Stimulated activated naive CD8-positive, alpha-beta T cell treated with anti-CD3 and anti-CD28 coated beads, Interleukin-15, Interleukin-2, amounts not matched to agents 100 ng/mL and 50 ng/mL, for 24 hours (primary cell): ENCODE measurements at regions not wholly inside any gene's neighbourhood (a gene's known extent, or its start where the extent isn't known, plus 50 kb on each side); places are given as distances from the start of the nearest gene placed in this dataset.

Experiments used
- H3K27ac Mint-ChIP-seq: one replicate; pipeline ENCODE4 v1.8.0; 2021; ENCODE audit warnings: mild to moderate bottlenecking, mixed read lengths
- H3K27me3 Mint-ChIP-seq: one replicate; pipeline ENCODE4 v1.8.0; 2021; ENCODE audit warnings: mixed read lengths
- H3K36me3 Mint-ChIP-seq: one replicate; pipeline ENCODE4 v1.8.0; 2021; ENCODE audit warnings: low read depth, mixed read lengths
- H3K4me1 Mint-ChIP-seq: one replicate; pipeline ENCODE4 v1.8.0; 2021; ENCODE audit warnings: low read depth, mixed read lengths
- H3K4me3 Mint-ChIP-seq: one replicate; pipeline ENCODE4 v1.8.0; 2021; ENCODE audit warnings: mild to moderate bottlenecking, mixed read lengths
- H3K9me3 Mint-ChIP-seq: one replicate; pipeline ENCODE4 v1.8.0; 2021; ENCODE audit warnings: mixed read lengths

DNA sequence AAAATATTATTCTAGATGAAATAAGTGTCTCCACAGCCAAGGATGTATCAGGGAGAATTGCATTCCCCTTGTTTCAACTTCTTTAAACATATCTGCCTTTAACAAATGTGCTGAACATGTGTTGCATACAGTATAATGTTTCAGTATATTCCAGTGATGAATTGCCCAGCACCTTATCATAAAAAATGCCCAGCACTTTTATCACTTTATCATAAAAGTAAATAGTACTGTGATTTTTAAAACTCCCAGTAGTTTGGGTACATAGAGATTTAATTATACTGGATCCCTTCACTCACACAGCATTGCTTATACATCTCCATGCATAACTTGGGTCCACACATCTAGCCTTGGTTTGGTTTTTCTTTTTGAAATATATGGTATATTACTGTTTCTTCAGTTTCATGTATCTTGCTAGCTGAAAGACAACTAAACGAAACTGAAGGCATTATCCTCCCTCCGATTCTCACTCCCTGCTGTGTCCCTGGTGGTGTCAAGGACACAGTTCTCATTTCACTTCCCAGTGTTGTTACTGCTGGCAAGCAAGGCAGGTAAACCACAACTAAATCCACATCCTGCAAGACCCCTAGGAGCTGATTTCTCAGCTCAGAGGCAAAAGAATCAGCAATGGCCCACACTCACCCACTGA lies 118.2 kb upstream of the SLC44A3 start:
- H3K9me3 Mint-ChIP-seq = no peaks in the 10 kb centered on the region
- H3K27me3 Mint-ChIP-seq = no peaks in the 10 kb centered on the region
- no peaks in the 10 kb centered on the region for H3K36me3 Mint-ChIP-seq
- no peaks in the 10 kb centered on the region for H3K4me1 Mint-ChIP-seq
- H3K27ac Mint-ChIP-seq = no peak overlapping the region
- H3K4me3 Mint-ChIP-seq = no peak overlapping the region

DNA sequence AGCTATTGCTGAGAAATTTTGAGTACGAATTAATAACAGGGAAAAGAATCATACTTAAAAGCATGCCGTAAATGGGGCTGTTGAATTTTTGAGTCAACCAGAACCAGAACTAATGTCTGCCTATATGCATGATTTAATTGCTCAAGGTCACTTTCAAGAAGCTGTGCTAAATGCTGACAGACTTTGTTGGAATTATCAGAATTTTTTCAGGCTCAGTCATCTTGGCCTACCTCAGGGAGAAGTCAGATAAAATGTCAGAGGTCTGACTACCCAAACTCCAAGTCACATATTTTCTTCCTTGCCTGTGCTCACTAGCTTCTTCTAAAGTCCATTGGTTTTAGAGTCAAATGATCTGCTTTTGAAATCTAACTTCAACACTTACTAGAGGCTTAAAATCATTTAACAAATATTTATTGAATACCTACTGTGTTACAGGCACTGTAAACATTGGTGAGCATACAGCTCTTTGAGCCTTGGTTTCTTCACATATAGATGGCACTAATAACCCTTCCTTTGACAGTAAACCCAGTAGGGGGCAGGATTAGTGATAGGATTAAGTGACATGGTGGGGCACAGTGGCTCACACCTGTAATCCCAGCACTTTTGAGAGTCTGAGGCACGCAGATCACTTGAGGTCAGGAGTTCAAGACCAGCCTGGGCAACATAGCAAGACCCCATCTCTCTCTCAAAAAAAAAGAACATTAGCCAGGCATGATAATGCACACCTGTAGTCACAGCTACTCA lies 121.2 kb upstream of the SLC44A3 start:
- Mint-ChIP-seq H3K36me3 (no peaks in the 10 kb centered on the region), H3K4me1 (no peaks in the 10 kb centered on the region), H3K9me3 (no peaks in the 10 kb centered on the region), H3K27ac (no peak overlapping the region), H3K27me3 (peaks cover 15% of the 10 kb centered on the region), H3K4me3 (no peak overlapping the region)

DNA sequence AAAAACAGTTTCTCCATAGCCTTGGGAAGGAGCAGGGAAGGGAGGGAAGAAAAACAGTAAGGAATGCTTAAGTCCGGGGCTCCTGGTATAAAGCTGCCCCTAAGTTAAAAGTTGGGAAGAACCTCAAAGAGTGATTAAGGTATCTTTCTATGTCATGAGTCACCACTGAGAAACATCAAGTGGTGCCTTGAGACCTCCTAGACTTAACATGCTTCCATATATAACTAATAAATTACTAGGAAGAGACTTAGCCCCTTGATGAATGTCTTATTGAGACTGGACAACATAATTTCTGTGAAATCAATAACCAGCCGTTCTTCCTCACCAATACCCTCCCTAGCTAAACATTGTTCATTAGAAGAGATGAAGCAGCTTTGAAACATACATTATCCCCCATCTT lies 121.8 kb upstream of the SLC44A3 start:
- no peaks in the 10 kb centered on the region for H3K36me3 Mint-ChIP-seq
- no peaks in the 10 kb centered on the region for H3K9me3 Mint-ChIP-seq
- peaks cover 20% of the 10 kb centered on the region for H3K27me3 Mint-ChIP-seq
- H3K4me1 Mint-ChIP-seq = no peaks in the 10 kb centered on the region
- H3K4me3 Mint-ChIP-seq = no peak overlapping the region
- no peak overlapping the region for H3K27ac Mint-ChIP-seq

DNA sequence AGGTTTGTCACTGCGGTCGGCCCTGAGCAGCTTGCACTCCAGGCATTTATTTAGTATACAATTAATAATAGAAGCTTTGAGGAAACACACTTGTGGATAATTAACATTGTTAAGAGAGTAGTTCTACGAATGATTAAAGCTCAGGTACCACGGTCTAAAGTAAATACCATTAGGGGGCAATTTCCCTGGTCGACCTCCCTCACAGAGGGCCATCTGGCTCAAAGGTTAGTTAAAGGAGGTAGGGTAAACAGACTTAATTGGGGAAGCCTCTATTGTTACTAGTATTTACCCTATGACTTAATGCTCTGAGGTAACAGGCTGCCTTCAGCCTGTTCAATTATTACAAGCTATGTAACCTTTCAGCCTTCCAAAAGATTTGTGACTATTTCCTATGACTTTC lies 122.3 kb upstream of the SLC44A3 start:
- peaks cover 20% of the 10 kb centered on the region for H3K27me3 Mint-ChIP-seq
- no peaks in the 10 kb centered on the region for H3K36me3 Mint-ChIP-seq
- H3K4me1 Mint-ChIP-seq = no peaks in the 10 kb centered on the region
- H3K27ac Mint-ChIP-seq = no peak overlapping the region
- no peak overlapping the region for H3K4me3 Mint-ChIP-seq
- no peaks in the 10 kb centered on the region for H3K9me3 Mint-ChIP-seq

DNA sequence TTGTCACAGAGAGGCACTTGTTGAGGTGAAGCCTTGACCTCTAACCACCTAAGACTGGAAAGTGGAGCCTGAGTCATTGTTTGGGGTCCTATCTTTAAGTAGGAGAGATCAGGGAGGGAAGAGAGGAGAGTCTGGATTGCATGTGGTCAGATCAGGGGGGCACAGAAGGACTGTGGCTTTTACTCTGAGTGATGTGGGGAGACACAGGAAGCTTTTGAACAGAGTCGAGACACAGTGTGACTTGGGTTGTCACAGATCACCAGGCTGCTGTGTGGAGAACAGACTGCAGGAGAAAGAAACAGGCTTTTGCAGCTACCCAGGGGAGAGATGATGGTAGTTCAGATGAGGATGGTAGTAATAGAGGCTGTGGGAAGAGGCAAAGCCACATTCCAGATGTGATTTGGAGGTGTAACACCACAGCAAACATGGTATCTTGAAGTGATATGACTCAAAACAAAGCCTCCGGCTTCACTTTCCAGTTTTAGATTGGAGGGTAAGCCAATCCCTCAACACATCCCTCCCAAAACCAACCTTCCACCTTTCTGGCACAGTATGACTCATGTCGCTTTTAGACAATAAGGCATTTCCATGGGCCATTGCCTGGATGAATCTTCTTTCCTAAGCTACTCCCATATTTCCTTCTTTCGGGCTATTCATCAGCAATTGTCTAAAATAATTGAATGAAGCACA lies 125.8 kb upstream of the SLC44A3 start:
- Mint-ChIP-seq H3K9me3 (no peaks in the 10 kb centered on the region), H3K4me3 (no peak overlapping the region), H3K27me3 (peaks cover 25% of the 10 kb centered on the region), H3K4me1 (no peaks in the 10 kb centered on the region), H3K27ac (no peak overlapping the region), H3K36me3 (no peaks in the 10 kb centered on the region)

DNA sequence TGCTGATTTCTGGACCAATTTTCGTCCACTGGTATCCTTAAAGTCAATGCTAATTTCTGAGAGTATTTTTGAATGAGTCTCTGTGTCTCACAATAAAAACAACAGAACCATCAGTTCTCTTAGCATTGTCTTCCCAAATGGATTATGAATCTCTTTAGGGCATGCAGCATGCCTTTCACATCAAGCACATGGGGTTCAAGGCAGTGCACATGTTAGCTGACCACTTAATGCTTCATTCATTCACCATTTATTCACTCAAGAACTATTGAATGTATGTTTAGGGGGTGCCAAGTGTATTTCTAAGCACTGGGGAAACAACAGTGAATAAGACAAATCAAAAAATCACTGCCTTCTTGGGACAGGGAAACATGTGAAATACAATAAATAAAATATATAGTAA lies 126.7 kb upstream of the SLC44A3 start:
- H3K9me3 Mint-ChIP-seq = no peaks in the 10 kb centered on the region
- H3K4me3 Mint-ChIP-seq = no peak overlapping the region
- no peak overlapping the region for H3K27ac Mint-ChIP-seq
- H3K36me3 Mint-ChIP-seq = no peaks in the 10 kb centered on the region
- H3K4me1 Mint-ChIP-seq = no peaks in the 10 kb centered on the region
- H3K27me3 Mint-ChIP-seq = peaks cover 25% of the 10 kb centered on the region

DNA sequence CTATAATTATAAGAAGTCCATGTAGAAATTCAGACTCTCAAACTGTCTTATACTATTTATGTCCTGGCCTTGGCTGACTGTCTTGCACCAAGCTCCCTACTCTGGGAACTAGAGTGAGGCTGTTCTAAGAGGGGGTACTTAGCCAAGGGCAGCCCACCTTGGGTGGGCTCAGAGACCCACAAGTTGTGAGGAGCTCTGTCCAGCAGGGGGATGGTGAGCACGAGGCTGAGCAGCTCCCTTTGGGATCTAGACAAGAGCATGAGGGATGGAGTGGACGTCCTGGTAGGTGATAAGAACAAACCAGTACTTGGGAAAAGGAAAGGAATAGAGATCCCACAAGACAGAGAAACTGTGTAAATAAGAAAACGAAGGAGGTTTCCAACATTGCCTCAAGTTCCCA lies 127.1 kb upstream of the SLC44A3 start:
- H3K9me3 Mint-ChIP-seq = no peaks in the 10 kb centered on the region
- no peak overlapping the region for H3K4me3 Mint-ChIP-seq
- H3K4me1 Mint-ChIP-seq = no peaks in the 10 kb centered on the region
- H3K27me3 Mint-ChIP-seq = peaks cover 25% of the 10 kb centered on the region
- H3K27ac Mint-ChIP-seq = no peak overlapping the region
- H3K36me3 Mint-ChIP-seq = no peaks in the 10 kb centered on the region

DNA sequence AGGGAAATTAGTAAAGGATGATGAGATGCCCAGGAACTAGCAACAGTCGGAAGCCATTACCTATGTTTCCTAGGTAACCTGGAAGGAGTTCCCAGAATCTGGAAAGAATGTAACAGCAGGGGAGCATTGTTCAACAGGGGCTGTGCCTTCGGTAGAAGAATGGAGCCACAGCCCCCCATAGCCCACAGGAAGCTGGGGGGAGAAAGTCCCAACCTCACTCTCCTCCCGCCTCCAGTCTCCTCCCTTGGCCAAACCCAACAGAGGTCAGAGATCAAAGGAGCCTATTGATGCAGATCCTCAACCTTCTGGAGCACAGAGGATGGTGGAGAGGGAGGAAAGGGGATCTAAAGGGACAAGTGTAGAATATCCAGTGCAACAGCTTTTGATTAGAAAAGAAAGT lies 131.5 kb upstream of the SLC44A3 start:
- Mint-ChIP-seq H3K27me3 (peaks cover 12% of the 10 kb centered on the region), H3K4me1 (no peaks in the 10 kb centered on the region), H3K27ac (no peak overlapping the region), H3K9me3 (no peaks in the 10 kb centered on the region), H3K4me3 (no peak overlapping the region), H3K36me3 (no peaks in the 10 kb centered on the region)

DNA sequence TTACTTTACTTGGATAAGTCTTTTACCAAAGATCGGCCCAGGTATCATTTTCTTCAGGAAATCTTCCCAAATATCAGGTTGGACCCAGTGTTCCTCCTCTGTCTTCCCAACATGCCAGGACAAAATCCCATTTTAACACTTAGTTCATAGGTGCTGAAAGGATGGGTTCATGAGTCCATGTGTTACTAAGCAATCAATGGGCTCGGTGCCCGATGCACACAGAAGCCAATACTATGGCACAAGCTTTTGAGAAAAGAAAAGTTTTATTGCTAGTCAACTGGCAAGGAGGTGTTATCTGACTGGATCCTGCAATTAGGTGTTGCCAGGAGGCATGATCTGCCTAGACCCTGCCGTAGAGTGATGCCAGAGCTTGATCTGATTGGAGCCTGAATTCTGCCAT lies 133.3 kb upstream of the SLC44A3 start:
- H3K27me3 Mint-ChIP-seq = peaks cover 17% of the 10 kb centered on the region

DNA sequence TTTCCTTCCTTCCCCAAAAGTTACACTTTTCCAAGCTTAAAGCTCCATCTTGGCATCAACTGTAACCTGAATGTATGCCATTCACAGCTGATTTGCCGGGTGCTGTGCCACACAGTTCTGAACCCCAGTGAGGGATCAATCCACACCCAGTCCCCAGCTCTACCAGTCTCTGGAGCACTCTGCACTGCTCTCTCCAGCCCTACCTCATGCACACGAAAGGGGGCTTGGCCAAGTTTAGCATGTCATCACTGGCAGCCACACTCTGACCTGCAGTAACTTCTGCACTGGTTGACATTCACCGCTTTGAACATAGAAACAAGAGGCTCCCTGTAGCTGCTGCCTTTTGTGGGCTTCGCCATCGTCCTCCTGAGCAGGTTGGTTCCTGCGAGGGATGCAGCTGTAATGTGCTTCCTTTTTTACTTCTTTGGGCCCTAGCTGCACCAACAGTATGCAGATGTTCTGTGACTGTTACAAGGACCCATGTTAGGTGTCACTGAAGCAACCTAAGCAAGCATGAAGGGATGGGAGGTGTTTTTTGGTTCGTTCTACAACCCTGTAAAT lies 135.4 kb upstream of the SLC44A3 start:
- Mint-ChIP-seq H3K4me1 (no peaks in the 10 kb centered on the region), H3K27ac (no peak overlapping the region), H3K27me3 (peaks cover 17% of the 10 kb centered on the region), H3K36me3 (no peaks in the 10 kb centered on the region), H3K4me3 (no peak overlapping the region), H3K9me3 (peaks cover 3% of the 10 kb centered on the region)

More for the DNA sequence above, 133.3 kb upstream of the SLC44A3 start:
- Mint-ChIP-seq H3K9me3 (peaks cover 3% of the 10 kb centered on the region), H3K27ac (no peak overlapping the region), H3K4me1 (no peaks in the 10 kb centered on the region), H3K4me3 (no peak overlapping the region), H3K36me3 (no peaks in the 10 kb centered on the region)

DNA sequence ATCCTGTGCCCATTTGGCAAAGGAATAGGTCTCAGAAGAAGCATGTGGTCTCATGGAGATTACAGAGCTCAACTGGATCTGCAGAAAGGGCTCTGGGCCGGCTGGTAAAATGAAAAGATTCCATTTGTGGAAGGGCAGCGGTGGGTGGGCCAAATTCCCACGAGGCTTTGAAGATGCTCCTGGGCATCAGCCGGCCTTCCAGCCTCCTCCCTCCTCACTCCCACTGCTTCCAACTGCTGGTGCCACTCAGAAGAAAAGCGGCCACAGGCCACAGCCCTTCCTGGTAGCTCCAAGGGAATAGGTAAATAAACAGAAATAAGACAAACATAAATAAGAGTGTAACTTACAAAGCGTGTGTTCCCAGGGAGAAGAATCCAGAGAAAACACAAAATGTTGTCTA lies 136.3 kb upstream of the SLC44A3 start:
- Mint-ChIP-seq H3K27me3 (peaks cover 19% of the 10 kb centered on the region), H3K4me1 (no peaks in the 10 kb centered on the region), H3K4me3 (no peak overlapping the region), H3K36me3 (no peaks in the 10 kb centered on the region), H3K27ac (no peak overlapping the region), H3K9me3 (peaks cover 3% of the 10 kb centered on the region)

DNA sequence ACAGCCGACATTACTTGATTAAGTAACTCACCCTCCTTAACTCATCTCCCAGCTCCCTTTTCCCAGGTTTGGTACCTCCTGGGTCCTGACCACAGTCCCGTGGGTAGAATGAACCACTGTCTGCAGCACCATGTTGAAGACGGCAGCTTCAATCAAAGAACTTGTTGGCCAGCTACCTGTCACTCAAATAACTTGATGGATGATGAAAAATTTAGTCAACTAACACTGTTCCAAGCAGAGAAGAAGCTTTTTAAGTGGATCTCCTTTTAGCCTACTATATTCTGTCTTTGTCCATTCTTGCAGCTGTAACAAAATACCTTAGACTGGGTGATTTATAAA lies 138.4 kb upstream of the F3 start:
- Mint-ChIP-seq H3K36me3 (no peaks in the 10 kb centered on the region), H3K27ac (no peak overlapping the region), H3K9me3 (peaks cover 3% of the 10 kb centered on the region), H3K4me3 (no peak overlapping the region), H3K27me3 (peaks cover 25% of the 10 kb centered on the region), H3K4me1 (no peaks in the 10 kb centered on the region)

DNA sequence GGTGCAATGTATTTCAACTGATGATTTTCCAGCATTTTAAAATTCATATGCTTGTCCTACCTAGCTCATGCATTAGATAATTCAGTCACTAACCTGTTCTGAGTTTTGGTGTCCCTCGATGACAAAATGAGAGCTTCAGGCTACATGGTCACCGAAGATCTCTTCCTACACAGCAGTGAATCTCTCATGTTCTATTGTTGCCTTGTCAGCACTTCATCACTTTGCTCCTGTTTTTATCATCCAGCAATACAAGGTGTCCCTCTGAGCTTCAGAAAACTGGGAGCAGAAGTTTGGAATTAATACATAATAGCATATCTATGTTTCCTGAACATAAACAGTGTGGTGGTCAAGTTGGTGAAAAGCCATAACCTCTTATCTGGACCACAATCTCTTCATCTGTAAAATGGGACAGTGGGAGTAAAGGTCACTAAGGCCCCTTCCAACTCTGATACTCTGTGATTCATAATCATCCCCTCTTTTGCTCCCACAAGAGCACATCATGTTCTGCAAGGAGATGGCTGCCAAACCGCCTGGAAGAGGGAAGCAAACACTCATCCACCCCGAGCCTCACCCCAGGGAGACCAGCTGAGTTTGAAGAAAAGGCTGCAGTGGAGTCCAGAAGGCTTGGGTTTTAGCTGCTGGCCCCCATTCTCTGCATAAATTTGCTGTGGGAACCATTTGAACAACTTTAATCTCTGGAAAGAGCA lies 137.9 kb upstream of the F3 start:
- H3K36me3 Mint-ChIP-seq = no peaks in the 10 kb centered on the region

DNA sequence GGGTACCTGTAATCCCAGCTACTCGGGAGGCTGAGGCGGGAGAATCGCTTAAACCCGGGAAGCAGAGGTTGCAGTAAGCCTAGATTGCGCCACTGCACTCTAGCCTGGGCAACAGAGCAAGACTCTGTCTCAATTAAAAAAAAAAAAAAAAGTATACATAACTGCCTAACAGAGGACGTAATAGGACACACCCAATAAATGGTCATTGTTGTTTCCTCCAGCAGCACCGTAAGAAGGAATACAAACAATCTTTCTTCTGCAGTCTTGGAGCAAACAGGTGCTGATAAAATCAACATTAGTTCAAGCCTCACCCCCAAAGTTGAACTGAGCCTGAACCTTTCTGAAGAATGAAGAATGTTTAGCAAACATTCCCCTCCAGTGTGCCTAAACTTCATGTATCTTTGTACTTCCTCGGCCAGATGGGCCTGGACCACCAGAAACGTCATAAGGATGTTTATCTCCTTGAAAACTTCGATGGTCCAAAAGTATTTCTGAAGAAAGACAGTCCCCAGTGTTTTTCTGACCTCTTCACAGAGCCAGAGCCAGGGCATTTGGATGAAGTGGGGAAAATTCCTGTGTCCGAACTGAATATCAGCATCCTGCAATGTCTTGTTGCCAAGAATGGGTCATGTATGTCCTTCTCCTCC lies 136.8 kb upstream of the F3 start:
- H3K36me3 Mint-ChIP-seq = no peaks in the 10 kb centered on the region
- H3K9me3 Mint-ChIP-seq = peaks cover 3% of the 10 kb centered on the region
- peaks cover 19% of the 10 kb centered on the region for H3K27me3 Mint-ChIP-seq
- no peak overlapping the region for H3K27ac Mint-ChIP-seq
- H3K4me3 Mint-ChIP-seq = no peak overlapping the region
- no peaks in the 10 kb centered on the region for H3K4me1 Mint-ChIP-seq

More for the DNA sequence above, 137.9 kb upstream of the F3 start:
- H3K4me1 Mint-ChIP-seq = no peaks in the 10 kb centered on the region
- no peak overlapping the region for H3K27ac Mint-ChIP-seq
- H3K9me3 Mint-ChIP-seq = peaks cover 3% of the 10 kb centered on the region
- no peak overlapping the region for H3K4me3 Mint-ChIP-seq
- H3K27me3 Mint-ChIP-seq = peaks cover 23% of the 10 kb centered on the region
